ENCODE measurements at regions not wholly inside any gene's neighbourhood (a gene's known extent, or its start where the extent isn't known, plus 50 kb on each side); places are given as distances from the start of the nearest gene placed in this dataset.

GRCh38 chr14:82411298-82411697 lies 877.6 kb upstream of the SEL1L start:
- TF ChIP-seq CTCF (IDR thresholded peaks at IDR 0.05) (no peak), POLR2A (IDR thresholded peaks at IDR 0.05) (no peak)
- no peak for ATAC-seq
- intact Hi-C loops (cut with DNase I): no loop called here
- H3K4me1 ChIP-seq: no peaks in the 10 kb centered on the region
- H3K36me3 ChIP-seq: no peaks in the 10 kb centered on the region
- no peak overlapping the region for H3K27ac ChIP-seq
- peaks cover 0 to 14% (median 0%) of the 10 kb centered on the region in 12 donors for H3K9me3 ChIP-seq
- no peak overlapping the region for H3K4me3 ChIP-seq
- no peak for DNase-seq
- no peaks in the 10 kb centered on the region for H3K27me3 ChIP-seq

- no peaks in the 10 kb centered on the region for H3K36me3 ChIP-seq
- no peak overlapping the region for H3K27ac ChIP-seq
- WGBS, 4 donors: 87 to 94% (median 90%) methylated on average over 1 of the region's 1 CpG
- H3K27me3 ChIP-seq: no peaks in the 10 kb centered on the region
- no peak for DNase-seq
- H3K4me3 ChIP-seq: no peak overlapping the region
- ATAC-seq: no peak
- peaks cover 0 to 17% (median 0%) of the 10 kb centered on the region in 12 donors for H3K9me3 ChIP-seq
- TF ChIP-seq CTCF (IDR thresholded peaks at IDR 0.05): no peak
- no peak for TF ChIP-seq POLR2A (IDR thresholded peaks at IDR 0.05)
- H3K4me1 ChIP-seq: no peaks in the 10 kb centered on the region
- intact Hi-C loops (cut with DNase I): no loop called here
Measured at GRCh38 chr14:82412545-82412944, 878.9 kb upstream of the SEL1L start.

GRCh38 chr14:82414853-82415539 lies 881.3 kb upstream of the SEL1L start:
- WGBS, 4 donors: 47 to 58% (median 54%) methylated on average over 1 of the region's 1 CpG
- TF ChIP-seq POLR2A (IDR thresholded peaks at IDR 0.05) (no peak), CTCF (IDR thresholded peaks at IDR 0.05) (no peak)
- H3K27ac ChIP-seq: no peak overlapping the region
- H3K9me3 ChIP-seq: peaks cover 0 to 38% (median 11%) of the 10 kb centered on the region in 12 donors
- no peaks in the 10 kb centered on the region for H3K4me1 ChIP-seq
- ATAC-seq: no peak
- H3K4me3 ChIP-seq: no peak overlapping the region
- intact Hi-C loops (cut with DNase I): no loop called here
- no peak for DNase-seq
- H3K27me3 ChIP-seq: no peaks in the 10 kb centered on the region
- H3K36me3 ChIP-seq: no peaks in the 10 kb centered on the region

- Histone ChIP-seq H3K9me3 (peaks cover 0 to 32% (median 8%) of the 10 kb centered on the region in 12 donors), H3K27ac (no peak overlapping the region), H3K36me3 (no peaks in the 10 kb centered on the region), H3K4me3 (no peak overlapping the region), H3K27me3 (no peaks in the 10 kb centered on the region), H3K4me1 (no peaks in the 10 kb centered on the region)
- no peak for DNase-seq
- WGBS, 4 donors: 23 to 54% (median 27%) methylated on average over 2 of the region's 2 CpGs
- peak; percentile 31 to 88 (median 60) for ATAC-seq
- intact Hi-C loops (cut with DNase I): no loop called here
- no peak for TF ChIP-seq CTCF (IDR thresholded peaks at IDR 0.05)
- TF ChIP-seq POLR2A (IDR thresholded peaks at IDR 0.05): no peak
Measured at GRCh38 chr14:82419933-82420332, 886.3 kb upstream of the SEL1L start.
